ENCODE measurements at regions not wholly inside any gene's neighbourhood (a gene's known extent, or its start where the extent isn't known, plus 50 kb on each side); places are given as distances from the start of the nearest gene placed in this dataset.
A peak's percentile ranks its signal among the peaks of the same experiment; 100 is the strongest.
"Not testable (repeated sequence)": the region's sequence is repeated elsewhere in the genome, so short reads cannot be mapped to it uniquely, and the experiment has no call there.

DNA sequence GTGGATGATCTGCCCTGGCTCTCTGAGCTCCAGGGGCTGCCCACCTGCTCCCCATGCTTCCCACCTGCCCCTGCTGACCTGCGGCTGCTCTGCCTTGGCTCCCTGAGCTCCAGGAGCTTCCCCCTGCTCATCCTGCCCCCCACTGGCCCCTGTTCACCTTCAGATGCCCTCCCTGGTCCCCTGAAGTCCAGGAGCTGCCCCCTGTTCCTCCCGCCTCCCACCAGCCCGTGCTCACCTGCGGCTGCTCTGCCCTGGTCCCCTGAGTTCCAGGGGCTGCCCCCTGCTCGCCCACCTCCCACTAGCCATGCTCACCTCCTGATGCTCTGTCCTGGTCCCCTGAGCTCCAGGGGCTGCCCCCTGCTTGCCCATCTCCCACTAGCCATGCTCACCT lies 219.7 kb downstream of the TMEM121 start (continued):
- TF ChIP-seq, protein P1, sequence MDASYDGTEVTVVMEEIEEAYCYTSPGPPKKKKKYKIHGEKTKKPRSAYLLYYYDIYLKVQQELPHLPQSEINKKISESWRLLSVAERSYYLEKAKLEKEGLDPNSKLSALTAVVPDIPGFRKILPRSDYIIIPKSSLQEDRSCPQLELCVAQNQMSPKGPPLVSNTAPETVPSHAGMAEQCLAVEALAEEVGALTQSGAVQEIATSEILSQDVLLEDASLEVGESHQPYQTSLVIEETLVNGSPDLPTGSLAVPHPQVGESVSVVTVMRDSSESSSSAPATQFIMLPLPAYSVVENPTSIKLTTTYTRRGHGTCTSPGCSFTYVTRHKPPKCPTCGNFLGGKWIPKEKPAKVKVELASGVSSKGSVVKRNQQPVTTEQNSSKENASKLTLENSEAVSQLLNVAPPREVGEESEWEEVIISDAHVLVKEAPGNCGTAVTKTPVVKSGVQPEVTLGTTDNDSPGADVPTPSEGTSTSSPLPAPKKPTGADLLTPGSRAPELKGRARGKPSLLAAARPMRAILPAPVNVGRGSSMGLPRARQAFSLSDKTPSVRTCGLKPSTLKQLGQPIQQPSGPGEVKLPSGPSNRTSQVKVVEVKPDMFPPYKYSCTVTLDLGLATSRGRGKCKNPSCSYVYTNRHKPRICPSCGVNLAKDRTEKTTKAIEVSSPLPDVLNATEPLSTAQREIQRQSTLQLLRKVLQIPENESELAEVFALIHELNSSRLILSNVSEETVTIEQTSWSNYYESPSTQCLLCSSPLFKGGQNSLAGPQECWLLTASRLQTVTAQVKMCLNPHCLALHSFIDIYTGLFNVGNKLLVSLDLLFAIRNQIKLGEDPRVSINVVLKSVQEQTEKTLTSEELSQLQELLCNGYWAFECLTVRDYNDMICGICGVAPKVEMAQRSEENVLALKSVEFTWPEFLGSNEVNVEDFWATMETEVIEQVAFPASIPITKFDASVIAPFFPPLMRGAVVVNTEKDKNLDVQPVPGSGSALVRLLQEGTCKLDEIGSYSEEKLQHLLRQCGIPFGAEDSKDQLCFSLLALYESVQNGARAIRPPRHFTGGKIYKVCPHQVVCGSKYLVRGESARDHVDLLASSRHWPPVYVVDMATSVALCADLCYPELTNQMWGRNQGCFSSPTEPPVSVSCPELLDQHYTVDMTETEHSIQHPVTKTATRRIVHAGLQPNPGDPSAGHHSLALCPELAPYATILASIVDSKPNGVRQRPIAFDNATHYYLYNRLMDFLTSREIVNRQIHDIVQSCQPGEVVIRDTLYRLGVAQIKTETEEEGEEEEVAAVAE (CRISPR knock-in tag; IDR thresholded peaks at IDR 0.05; ENCODE audit: borderline replicate concordance) = no peak
- TF ChIP-seq YEATS2 (CRISPR knock-in tag; IDR thresholded peaks at IDR 0.05; ENCODE audit: borderline replicate concordance) = no peak
- TF ChIP-seq ZNF607 (CRISPR knock-in tag; IDR thresholded peaks at IDR 0.05; ENCODE audit: borderline replicate concordance) = no peak
- no peak for TF ChIP-seq KAT7 (CRISPR knock-in tag; IDR thresholded peaks at IDR 0.05; ENCODE audit: borderline replicate concordance)

DNA sequence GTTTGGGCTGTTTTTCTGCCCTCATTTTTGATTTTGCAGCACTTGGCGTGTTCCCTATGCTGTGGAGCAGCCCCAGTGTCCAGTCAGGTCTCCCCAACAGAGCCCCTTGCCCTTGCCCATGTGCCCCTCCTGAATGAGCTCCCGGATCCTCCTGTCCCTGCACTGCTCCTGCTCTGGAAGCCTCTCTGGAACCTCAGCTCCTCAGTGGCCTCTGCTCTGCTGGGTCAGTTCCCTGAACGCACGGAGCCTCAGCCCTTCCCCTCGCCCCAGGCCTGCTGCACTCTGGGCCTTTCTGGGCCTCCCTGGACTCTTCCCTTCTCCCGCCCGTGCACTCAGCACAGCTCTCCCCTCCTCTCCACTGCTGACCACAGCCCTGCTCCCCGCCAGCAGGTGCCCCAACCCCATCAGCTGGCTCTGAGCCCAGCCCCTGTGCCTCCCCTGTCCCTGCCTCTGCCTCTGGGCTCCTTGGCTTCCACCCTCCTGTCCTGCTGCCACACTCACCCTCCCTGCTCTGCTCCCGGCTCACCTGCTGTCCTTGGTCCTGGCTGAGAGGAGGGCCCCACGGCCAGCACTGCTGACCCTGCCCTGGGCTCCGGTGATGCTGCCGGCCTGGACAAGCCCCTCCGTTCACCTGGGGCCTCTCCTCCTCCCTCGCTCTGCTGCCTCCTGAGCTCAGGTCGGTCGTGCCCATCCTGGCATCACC lies 220.6 kb downstream of the TMEM121 start:
- H3K9ac ChIP-seq (ENCODE audit: insufficient read depth, low read depth, low read length); H2AFZ ChIP-seq (ENCODE audit: low read length); DNase-seq (ENCODE audit: low spot score); H3K9me3 ChIP-seq (ENCODE audit: low read length); H3K4me2 ChIP-seq (ENCODE audit: low read depth, low read length); H3K79me2 ChIP-seq (ENCODE audit: insufficient read depth, low read length); in situ Hi-C loops (cut with HindIII; ENCODE audit: extremely low pct_ligation_motif_present, low pct_unique_long_range_greater_than_20kb); BruUV-seq (replicated peaks); H3K4me3 ChIP-seq (replicated peaks in 1 of 3; ENCODE audit: insufficient read depth in 1 of 3, low read depth in 2 of 3, low read length in 3 of 3); H3K27ac ChIP-seq (ENCODE audit: extremely low read length, insufficient read depth, low read length); FAIRE-seq; intact Hi-C loops (cut with micrococcal nuclease; ENCODE audit: unreplicated experiment); CTCF ChIA-PET (ENCODE audit: low intra/inter-chr PET ratio, low total read pairs); H3K4me1 ChIP-seq (ENCODE audit: insufficient read depth, low read length); POLR2A ChIA-PET; H3K27me3 ChIP-seq (ENCODE audit: control insufficient read depth in 1 of 2, insufficient read depth in 2 of 2, low read length in 2 of 2); H3K36me3 ChIP-seq (replicated peaks in 1 of 2; ENCODE audit: control insufficient read depth in 1 of 2, insufficient read depth in 2 of 2, low read length in 2 of 2); H4K20me1 ChIP-seq (ENCODE audit: insufficient read depth, low read length): not testable (repeated sequence)
- WGBS (ENCODE audit: low lambda C conversion rate) = 3% methylated on average over 12 of the region's 16 CpGs
- peak; percentile 33; the same call in 2 of the 3 replicates for ATAC-seq

DNA sequence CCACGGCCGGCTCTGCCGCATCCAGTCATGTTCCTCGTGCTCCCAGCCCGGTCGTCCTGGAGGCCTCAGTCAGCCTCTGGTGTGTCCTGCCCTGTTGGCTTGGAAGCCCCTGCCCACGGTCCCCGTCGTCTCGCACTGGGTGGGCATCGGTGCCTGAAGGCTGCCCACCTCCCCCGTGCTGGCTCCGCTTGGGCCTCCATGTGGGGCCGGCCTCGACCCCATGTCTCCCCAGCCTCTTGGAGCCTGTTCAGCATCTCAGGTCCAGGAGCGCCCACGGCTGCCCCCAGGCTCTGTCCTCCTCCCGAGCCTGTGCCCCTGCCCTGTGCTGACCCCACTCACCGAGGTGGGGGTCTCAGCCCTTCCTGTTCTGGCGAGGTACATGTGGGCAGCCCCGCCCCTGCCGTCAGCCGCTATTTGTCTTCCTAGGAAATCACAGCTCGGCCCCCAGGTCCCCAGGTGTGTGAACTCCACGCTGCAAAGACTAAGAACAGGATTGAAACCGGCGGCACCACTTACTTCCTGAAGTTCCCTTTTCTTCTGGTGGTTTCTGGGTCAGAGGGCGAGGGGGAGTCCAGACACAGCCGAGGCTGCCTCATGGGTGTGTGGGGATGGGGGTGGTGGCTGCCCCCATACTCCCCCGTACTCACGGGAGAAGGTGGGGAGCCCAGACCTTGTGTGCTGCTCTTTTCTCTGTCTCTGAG lies 221.3 kb downstream of the TMEM121 start:
- H3K36me3 ChIP-seq (replicated peaks in 1 of 2; ENCODE audit: control insufficient read depth in 1 of 2, insufficient read depth in 2 of 2, low read length in 2 of 2); H3K9me3 ChIP-seq (ENCODE audit: low read length); in situ Hi-C loops (cut with HindIII; ENCODE audit: extremely low pct_ligation_motif_present, low pct_unique_long_range_greater_than_20kb); H2AFZ ChIP-seq (ENCODE audit: low read length); H3K79me2 ChIP-seq (ENCODE audit: insufficient read depth, low read length); CTCF ChIA-PET (ENCODE audit: low intra/inter-chr PET ratio, low total read pairs); H4K20me1 ChIP-seq (ENCODE audit: insufficient read depth, low read length); intact Hi-C loops (cut with micrococcal nuclease; ENCODE audit: unreplicated experiment); FAIRE-seq; H3K27ac ChIP-seq (ENCODE audit: extremely low read length, insufficient read depth, low read length); H3K4me1 ChIP-seq (ENCODE audit: insufficient read depth, low read length); DNase-seq (ENCODE audit: low spot score); ATAC-seq; H3K4me2 ChIP-seq (ENCODE audit: low read depth, low read length); POLR2A ChIA-PET; BruUV-seq (replicated peaks); H3K27me3 ChIP-seq (ENCODE audit: control insufficient read depth in 1 of 2, insufficient read depth in 2 of 2, low read length in 2 of 2); H3K9ac ChIP-seq (ENCODE audit: insufficient read depth, low read depth, low read length); H3K4me3 ChIP-seq (replicated peaks in 1 of 3; ENCODE audit: insufficient read depth in 1 of 3, low read depth in 2 of 3, low read length in 3 of 3): not testable (repeated sequence)
- WGBS (ENCODE audit: low lambda C conversion rate) = 0% methylated on average over 9 of the region's 31 CpGs

All from HepG2 (cell line).